HCT116 (cell line): ENCODE measurements at regions not wholly inside any gene's neighbourhood (a gene's known extent, or its start where the extent isn't known, plus 50 kb on each side); places are given as distances from the start of the nearest gene placed in this dataset.

ENCODE experiments used
- ATAC-seq: fragments of 200-7000 bp; cut with Tn5 transposase; 2 replicates; pipeline ENCODE4 v1.9.1; 2020; ENCODE audit warnings: mild to moderate bottlenecking, moderate library complexity
- BruUV-seq: library from RNA; stranded (reverse); fragments of 400-500 nt; replicated peaks from 2 replicates; lab custom pipeline; 2021; lab: Mats Ljungman, UMichigan
- CTCF ChIA-PET: fragments of 300-600 bp; sonication (Branson Sonifier 250); formaldehyde crosslinking; loops from one replicate; lab custom pipeline; 2021; ENCODE audit warnings: antibody characterized with exemption; lab: Charles Lee
- POLR2A ChIA-PET: fragments of 300-600, 350-600 bp; sonication (Branson Sonifier 250); formaldehyde crosslinking; loops from one replicate; lab custom pipeline; 2021; ENCODE audit warnings: antibody characterized with exemption; lab: Charles Lee
- RAD21 ChIA-PET, 2 experiments: fragments of 300-600 bp; sonication (Branson Sonifier 250); formaldehyde crosslinking; loops; one replicate each; lab custom pipeline; 2023; ENCODE audit warnings: low total read pairs in 2 of 2; ENCODE audit not compliant: uncharacterized antibody in 2 of 2, unreplicated experiment in 2 of 2, low non-redundant PET in 1 of 2; lab: Charles Lee
- DNase-seq: peaks from one replicate; pipeline ENCODE4 v3.0.0-alpha.2; 2010; ENCODE audit warnings: low read depth, low spot score
- H2AFZ ChIP-seq: fragments of 200-600 bp; shearing (Covaris generic), sonication (generic); 2 replicates; pipeline ENCODE4 v1.6.1; 2017; ENCODE audit warnings: low read depth, mixed run types, mixed read lengths, antibody characterized with exemption, low read length; ENCODE audit not compliant: poor library complexity, severe bottlenecking
- H3K27ac ChIP-seq: 2 replicates; pipeline ENCODE4 v1.5.1; 2012; ENCODE audit warnings: low read depth, low read length
- H3K27me3 ChIP-seq: fragments of 200-600 bp; sonication (generic); 2 replicates; pipeline ENCODE4 v1.6.1; 2016; ENCODE audit warnings: mixed run types, low read length, mixed read lengths; ENCODE audit not compliant: insufficient read depth
- H3K36me3 ChIP-seq, 2 experiments: fragments of 200-500 bp in 1 of 2; fragments of 200-600 bp in 1 of 2; sonication (Bioruptor generic) in 1 of 2; sonication (generic) in 1 of 2; 2 replicates each; pipeline versions ENCODE4 v1.5.1 to v1.6.1; 2014 to 2016; ENCODE audit warnings: low read length in 2 of 2, inconsistent platforms in 1 of 2, mixed read lengths in 1 of 2, mixed run types in 1 of 2; ENCODE audit not compliant: insufficient read depth in 2 of 2, control insufficient read depth in 1 of 2
- H3K4me1 ChIP-seq, 2 experiments: fragments of 200-600 bp in 1 of 2; sonication (generic) in 1 of 2; 2 replicates each; pipeline versions ENCODE4 v1.5.1 to v1.6.1; 2012 to 2017; ENCODE audit warnings: low read length in 2 of 2, inconsistent platforms in 1 of 2, mild to moderate bottlenecking in 1 of 2, mixed read lengths in 1 of 2, mixed run types in 1 of 2, moderate library complexity in 1 of 2; ENCODE audit not compliant: insufficient read depth in 2 of 2, control insufficient read depth in 1 of 2
- H3K4me2 ChIP-seq: fragments of 200-600 bp; sonication (generic); 2 replicates; pipeline ENCODE4 v1.6.1; 2017; ENCODE audit warnings: mixed run types, low read length, mixed read lengths
- H3K4me3 ChIP-seq, 2 experiments: fragments of 200-600 bp in 1 of 2; sonication (generic) in 1 of 2; replicated peaks in 1 of 2; 2 replicates each; pipeline ENCODE4 v1.5.1; 2011 to 2016; ENCODE audit warnings: low read length in 2 of 2, control low read depth in 1 of 2, low read depth in 1 of 2, mild to moderate bottlenecking in 1 of 2, mixed read lengths in 1 of 2, mixed run types in 1 of 2
- H3K79me2 ChIP-seq: fragments of 200-600 bp; sonication (generic); 2 replicates; pipeline ENCODE4 v1.6.1; 2017; ENCODE audit warnings: mild to moderate bottlenecking, mixed run types, low read length, moderate library complexity, mixed read lengths; ENCODE audit not compliant: insufficient read depth
- H3K9ac ChIP-seq: fragments of 200-600 bp; sonication (generic); 2 replicates; pipeline ENCODE4 v1.6.1; 2016; ENCODE audit warnings: low read length, mixed read lengths
- H3K9me2 ChIP-seq: fragments of 200-600 bp; sonication (generic), shearing (Covaris generic); 2 replicates; pipeline ENCODE4 v1.6.1; 2017; ENCODE audit warnings: mixed run types, mild to moderate bottlenecking, moderate library complexity; ENCODE audit not compliant: insufficient read depth
- H3K9me3 ChIP-seq, 2 experiments: fragments of 200-500 bp in 1 of 2; fragments of 200-600 bp in 1 of 2; sonication (Bioruptor generic) in 1 of 2; sonication (generic) in 1 of 2; 2 replicates each; pipeline ENCODE4 v1.6.1; 2014 to 2017; ENCODE audit warnings: low read length in 2 of 2, mixed read lengths in 2 of 2, inconsistent platforms in 1 of 2, low read depth in 1 of 2, mild to moderate bottlenecking in 1 of 2, mixed run types in 1 of 2, moderate library complexity in 1 of 2; ENCODE audit not compliant: control insufficient read depth in 1 of 2, insufficient read depth in 1 of 2
- H4K20me1 ChIP-seq: fragments of 200-600 bp; sonication (generic), shearing (Covaris generic); 2 replicates; pipeline ENCODE4 v1.6.1; 2017; ENCODE audit warnings: mixed run types, mild to moderate bottlenecking, moderate library complexity; ENCODE audit not compliant: insufficient read depth
- CEBPB ChIP-seq: IDR thresholded peaks from 2 replicates; pipeline ENCODE4 v1.6.1; 2012; ENCODE audit warnings: low read depth
- EGR1 ChIP-seq: IDR thresholded peaks from 2 replicates; pipeline ENCODE4 v1.6.1; 2012; ENCODE audit warnings: low read depth
- ELF1 ChIP-seq: IDR thresholded peaks from 2 replicates; pipeline ENCODE4 v1.6.1; 2012; ENCODE audit warnings: low read depth, borderline replicate concordance
- EZH2 ChIP-seq: fragments of 200-600 bp; sonication (generic); IDR thresholded peaks from 2 replicates; pipeline ENCODE4 v1.6.1; 2017; ENCODE audit warnings: antibody characterized with exemption, mixed run types
- EZH2phosphoT487 ChIP-seq: fragments of 200-600 bp; IDR thresholded peaks from 2 replicates; pipeline ENCODE4 v1.6.1; 2018; ENCODE audit warnings: antibody characterized with exemption, borderline replicate concordance
- JUND ChIP-seq: IDR thresholded peaks from 2 replicates; pipeline ENCODE4 v1.6.1; 2012
- POLR2A ChIP-seq: IDR thresholded peaks from 2 replicates; pipeline ENCODE4 v1.7.0; 2011; ENCODE audit warnings: borderline replicate concordance; ENCODE audit not compliant: insufficient read depth, insufficient read length; ENCODE audit errors: extremely low read depth
- POLR2AphosphoS5 ChIP-seq: IDR thresholded peaks from 2 replicates; pipeline ENCODE4 v1.6.1; 2011; ENCODE audit warnings: mild to moderate bottlenecking, low read depth, low read length, moderate library complexity
- SIN3A ChIP-seq: IDR thresholded peaks from 2 replicates; pipeline ENCODE4 v1.6.1; 2012; ENCODE audit warnings: low read depth
- SRF ChIP-seq: IDR thresholded peaks from 2 replicates; pipeline ENCODE4 v1.6.1; 2012; ENCODE audit warnings: low read depth
- TCF7L2 ChIP-seq: IDR thresholded peaks from 2 replicates; pipeline ENCODE4 v1.7.0; 2011; ENCODE audit warnings: borderline replicate concordance, inconsistent platforms; ENCODE audit not compliant: insufficient read depth, insufficient read length; ENCODE audit errors: extremely low read depth
- YY1 ChIP-seq: IDR thresholded peaks from 2 replicates; pipeline ENCODE4 v1.6.1; 2011; ENCODE audit warnings: low read length, low read depth, moderate library complexity, mild to moderate bottlenecking; ENCODE audit not compliant: insufficient replicate concordance; ENCODE audit errors: extremely low read depth
- ZFX ChIP-seq: fragments of 450-650 bp; IDR thresholded peaks from 2 replicates; pipeline ENCODE4 v1.6.1; 2017
- intact Hi-C: fragments of 100-400 bp; cut with micrococcal nuclease; formaldehyde crosslinking; loops from 2 replicates; pipeline ENCODE4 v1.10.0; 2022
- TF ChIP-seq, protein P1 (sequence below): IDR thresholded peaks from 2 replicates; pipeline ENCODE4 v1.6.1; 2012
- TF ChIP-seq, protein P2 (sequence below): IDR thresholded peaks from 2 replicates; pipeline ENCODE4 v1.6.1; 2011; ENCODE audit warnings: mild to moderate bottlenecking, low read length, moderate library complexity; ENCODE audit not compliant: insufficient replicate concordance; ENCODE audit errors: extremely low read depth

DNA sequence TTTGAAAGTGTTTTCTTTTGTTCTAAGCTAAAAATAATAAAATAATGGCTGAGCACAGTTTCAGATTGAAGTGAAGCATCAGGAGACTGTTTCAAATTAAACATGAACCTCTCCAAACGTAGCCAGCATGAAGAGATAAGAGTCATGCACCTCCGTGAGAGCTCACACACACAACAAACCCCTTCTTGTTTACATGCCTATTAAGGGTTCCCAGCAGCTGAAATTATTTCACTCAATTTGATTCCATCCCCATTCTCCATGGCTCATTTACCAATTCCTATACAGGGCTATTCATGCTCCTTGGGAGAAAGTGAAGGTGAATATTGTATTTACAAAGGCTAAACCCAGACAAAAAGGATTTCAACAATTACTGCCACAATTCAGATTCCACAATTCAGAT lies 954.1 kb upstream of the INTU start:
- Histone ChIP-seq H2AFZ (no peak overlapping the region), H3K9me2 (no peaks in the 10 kb centered on the region), H3K36me3 (no peaks in the 10 kb centered on the region), H3K9ac (no peak overlapping the region), H4K20me1 (no peaks in the 10 kb centered on the region; the same call in 1 of the 2 replicates), H3K27me3 (no peaks in the 10 kb centered on the region), H3K9me3 (no peaks in the 10 kb centered on the region), H3K4me2 (no peak overlapping the region), H3K79me2 (no peaks in the 10 kb centered on the region), H3K27ac (no peak overlapping the region), H3K4me1 (no peaks in the 10 kb centered on the region), H3K4me3 (no peak overlapping the region)
- RAD21 ChIA-PET: no interaction called here
- BruUV-seq: no TSS peak
- TF ChIP-seq EZH2 (no peak), JUND (no peak), TCF7L2 (no peak), ELF1 (no peak), YY1 (no peak), EGR1 (no peak), POLR2AphosphoS5 (no peak), EZH2phosphoT487 (no peak)
- TF ChIP-seq, protein P1, sequence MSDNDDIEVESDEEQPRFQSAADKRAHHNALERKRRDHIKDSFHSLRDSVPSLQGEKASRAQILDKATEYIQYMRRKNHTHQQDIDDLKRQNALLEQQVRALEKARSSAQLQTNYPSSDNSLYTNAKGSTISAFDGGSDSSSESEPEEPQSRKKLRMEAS: no peak
- DNase-seq: no peak
- ATAC-seq: no peak
- CTCF ChIA-PET: no interaction called here
- POLR2A ChIA-PET: no interaction called here
- intact Hi-C loops: no loop called here

DNA sequence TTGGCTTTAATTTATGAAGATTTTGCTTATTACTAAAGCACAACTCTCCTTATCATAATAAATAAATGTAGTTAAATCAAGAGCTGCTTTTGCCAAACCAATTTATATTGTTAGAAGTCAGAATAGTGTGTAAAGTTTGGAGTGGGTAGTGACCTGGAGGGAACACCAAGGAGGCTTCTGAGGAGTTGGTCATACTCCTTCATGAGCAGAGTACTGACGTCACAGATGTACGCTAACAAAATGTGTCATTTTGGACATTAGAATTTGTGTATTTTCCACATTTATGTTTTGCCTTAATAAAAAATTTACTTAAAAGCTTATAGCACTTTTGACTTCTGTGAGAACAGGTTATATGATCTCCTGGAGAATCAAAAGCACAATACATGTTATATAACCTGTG lies 953.5 kb upstream of the INTU start:
- Histone ChIP-seq H2AFZ (no peak overlapping the region), H3K9ac (no peak overlapping the region), H3K4me2 (no peak overlapping the region), H3K9me3 (no peaks in the 10 kb centered on the region), H3K27me3 (no peaks in the 10 kb centered on the region), H3K4me3 (no peak overlapping the region), H3K27ac (no peak overlapping the region), H4K20me1 (no peaks in the 10 kb centered on the region; the same call in 1 of the 2 replicates), H3K36me3 (no peaks in the 10 kb centered on the region), H3K4me1 (no peaks in the 10 kb centered on the region), H3K9me2 (no peaks in the 10 kb centered on the region), H3K79me2 (no peaks in the 10 kb centered on the region)
- intact Hi-C loops: no loop called here
- DNase-seq (no peak), ATAC-seq (no peak)
- POLR2A ChIA-PET: no interaction called here
- no TSS peak for BruUV-seq
- RAD21 ChIA-PET: no interaction called here
- CTCF ChIA-PET: no interaction called here
- TF ChIP-seq SIN3A: no peak
- TF ChIP-seq POLR2AphosphoS5: no peak
- no peak for TF ChIP-seq POLR2A
- TF ChIP-seq YY1: no peak
- TF ChIP-seq EGR1: no peak
- TF ChIP-seq, protein P1: no peak
- TF ChIP-seq SRF: no peak
- TF ChIP-seq CEBPB: no peak
- TF ChIP-seq, protein P2, sequence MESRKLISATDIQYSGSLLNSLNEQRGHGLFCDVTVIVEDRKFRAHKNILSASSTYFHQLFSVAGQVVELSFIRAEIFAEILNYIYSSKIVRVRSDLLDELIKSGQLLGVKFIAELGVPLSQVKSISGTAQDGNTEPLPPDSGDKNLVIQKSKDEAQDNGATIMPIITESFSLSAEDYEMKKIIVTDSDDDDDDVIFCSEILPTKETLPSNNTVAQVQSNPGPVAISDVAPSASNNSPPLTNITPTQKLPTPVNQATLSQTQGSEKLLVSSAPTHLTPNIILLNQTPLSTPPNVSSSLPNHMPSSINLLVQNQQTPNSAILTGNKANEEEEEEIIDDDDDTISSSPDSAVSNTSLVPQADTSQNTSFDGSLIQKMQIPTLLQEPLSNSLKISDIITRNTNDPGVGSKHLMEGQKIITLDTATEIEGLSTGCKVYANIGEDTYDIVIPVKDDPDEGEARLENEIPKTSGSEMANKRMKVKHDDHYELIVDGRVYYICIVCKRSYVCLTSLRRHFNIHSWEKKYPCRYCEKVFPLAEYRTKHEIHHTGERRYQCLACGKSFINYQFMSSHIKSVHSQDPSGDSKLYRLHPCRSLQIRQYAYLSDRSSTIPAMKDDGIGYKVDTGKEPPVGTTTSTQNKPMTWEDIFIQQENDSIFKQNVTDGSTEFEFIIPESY: no peak
- no peak for TF ChIP-seq ZFX
- no peak for TF ChIP-seq EZH2phosphoT487
- TF ChIP-seq JUND: no peak
- no peak for TF ChIP-seq ELF1
- no peak for TF ChIP-seq EZH2
